Endothelial cell of umbilical vein (primary cell): ENCODE measurements at regions not wholly inside any gene's neighbourhood (a gene's known extent, or its start where the extent isn't known, plus 50 kb on each side); places are given as distances from the start of the nearest gene placed in this dataset.

Experiments used
- BruUV-seq: library from RNA; stranded (reverse); fragments of 400-500 nt; replicated peaks from 2 replicates; lab custom pipeline; 2021; lab: Mats Ljungman, UMichigan
- CTCF ChIA-PET: fragments of 300-600, 350-600 bp; sonication (Branson Sonifier 250); formaldehyde crosslinking; loops from one replicate; lab custom pipeline; 2021; ENCODE audit warnings: antibody characterized with exemption, inconsistent platforms; lab: Charles Lee
- POLR2A ChIA-PET: fragments of 300-600, 350-600 bp; sonication (Branson Sonifier 250); formaldehyde crosslinking; loops from one replicate; lab custom pipeline; 2021; ENCODE audit warnings: antibody characterized with exemption, inconsistent platforms; lab: Charles Lee
- DNase-seq: peaks from one replicate; pipeline ENCODE4 v3.0.0-alpha.2; 2011; ENCODE audit warnings: low read depth, low spot score
- FAIRE-seq: peaks from 2 replicates; lab custom pipeline; 2011; peaks lifted over from hg19 to GRCh38; lab: Jason Lieb, UNC
- H2AFZ ChIP-seq: 2 replicates; pipeline ENCODE4 v1.6.0; 2012; ENCODE audit warnings: low read depth, low read length, control low read depth, inconsistent platforms
- H3K27ac ChIP-seq: 2 replicates; pipeline ENCODE4 v1.5.1; 2011; ENCODE audit warnings: low read depth, mild to moderate bottlenecking, control low read depth, low read length, moderate library complexity; ENCODE audit not compliant: insufficient read depth
- H3K27me3 ChIP-seq, 2 experiments: 2 replicates each; pipeline versions ENCODE4 v1.6.0 to v1.6.1; 2011; ENCODE audit warnings: low read length in 2 of 2, mixed read lengths in 1 of 2; ENCODE audit not compliant: control insufficient read depth in 2 of 2, insufficient read depth in 2 of 2
- H3K36me3 ChIP-seq, 2 experiments: 2 replicates in 1 of 2; 3 replicates in 1 of 2; pipeline ENCODE4 v1.5.1; 2011; ENCODE audit warnings: low read length in 2 of 2, mild to moderate bottlenecking in 1 of 2, moderate library complexity in 1 of 2; ENCODE audit not compliant: control insufficient read depth in 2 of 2, insufficient read depth in 2 of 2; ENCODE audit errors: extremely low read depth in 1 of 2
- H3K4me1 ChIP-seq: 3 replicates; pipeline ENCODE4 v1.5.1; 2011; ENCODE audit warnings: mild to moderate bottlenecking, low read length; ENCODE audit not compliant: control insufficient read depth, insufficient read depth; ENCODE audit errors: extremely low read depth
- H3K4me2 ChIP-seq: 2 replicates; pipeline ENCODE4 v1.6.1; 2011; ENCODE audit warnings: low read length, control low read depth, mixed read lengths; ENCODE audit not compliant: insufficient read depth
- H3K4me3 ChIP-seq, 3 experiments: fragments of 200-600 bp in 1 of 3; sonication (generic), shearing (Covaris generic) in 1 of 3; replicated peaks in 1 of 3; 2 replicates each; pipeline ENCODE4 v1.5.1; 2011 to 2016; ENCODE audit warnings: control low read depth in 3 of 3, low read length in 3 of 3, mild to moderate bottlenecking in 2 of 3, inconsistent platforms in 1 of 3, low read depth in 1 of 3, moderate library complexity in 1 of 3; ENCODE audit not compliant: insufficient read depth in 1 of 3
- H3K79me2 ChIP-seq: 2 replicates; pipeline ENCODE4 v1.6.0; 2012; ENCODE audit warnings: low read length, inconsistent platforms; ENCODE audit not compliant: control insufficient read depth, insufficient read depth
- H3K9ac ChIP-seq: replicated peaks from 2 replicates; pipeline ENCODE3; 2011; ENCODE audit warnings: low read length, control low read depth; ENCODE audit not compliant: insufficient read depth; ENCODE audit errors: extremely low read depth
- H3K9me1 ChIP-seq: replicated peaks from 3 replicates; pipeline ENCODE4 v1.6.0; 2011; ENCODE audit warnings: mild to moderate bottlenecking, low read length; ENCODE audit not compliant: control insufficient read depth, insufficient read depth; ENCODE audit errors: extremely low read depth
- H3K9me3 ChIP-seq: replicated peaks from 2 replicates; pipeline ENCODE4 v1.5.1; 2012; ENCODE audit warnings: low read length, inconsistent platforms; ENCODE audit not compliant: control insufficient read depth, insufficient read depth
- H4K20me1 ChIP-seq: replicated peaks from 2 replicates; pipeline ENCODE3; 2011; ENCODE audit warnings: mild to moderate bottlenecking, low read length; ENCODE audit not compliant: control insufficient read depth, insufficient read depth; ENCODE audit errors: extremely low read depth
- FOS ChIP-seq: IDR thresholded peaks from 2 replicates; pipeline ENCODE4 v1.6.1; 2011; ENCODE audit warnings: mild to moderate bottlenecking, low read length, moderate library complexity, borderline replicate concordance; ENCODE audit not compliant: insufficient read depth
- JUN ChIP-seq: IDR thresholded peaks from 2 replicates; pipeline ENCODE4 v1.6.1; 2011; ENCODE audit warnings: borderline replicate concordance, low read depth; ENCODE audit not compliant: insufficient read length, insufficient read depth
- POLR2A ChIP-seq: IDR thresholded peaks from 2 replicates; pipeline ENCODE4 v1.6.1; 2012; ENCODE audit warnings: low read depth, mild to moderate bottlenecking, control low read depth, low read length
- POLR2AphosphoS5 ChIP-seq: IDR thresholded peaks from 2 replicates; pipeline ENCODE4 v1.6.1; 2012; ENCODE audit warnings: low read depth, mild to moderate bottlenecking, control low read depth, low read length, moderate library complexity; ENCODE audit not compliant: insufficient read depth
- dilution Hi-C: fragments of 300-500 bp; cut with MboI; formaldehyde crosslinking; loops from one replicate; pipeline ENCODE4 v1.15.0; 2019; ENCODE audit warnings: low sequenced_read_pairs; ENCODE audit not compliant: extremely low pct_ligation_motif_present
- intact Hi-C: fragments of 100-400 bp; cut with micrococcal nuclease; formaldehyde crosslinking; loops from one replicate; pipeline ENCODE4 v1.10.0; 2022
- TF ChIP-seq, protein P1 (sequence below): IDR thresholded peaks from 2 replicates; pipeline ENCODE4 v1.6.1; 2011; ENCODE audit not compliant: insufficient read depth, insufficient read length
- TF ChIP-seq, protein P2 (sequence below), 2 donors: IDR thresholded peaks; 1 replicate in 1 of 2; 2 replicates in 1 of 2; pipeline ENCODE4 v1.5.1; 2011; ENCODE audit warnings: low read length in 2 of 2, mild to moderate bottlenecking in 2 of 2, moderate library complexity in 2 of 2, control low read depth in 1 of 2, inconsistent platforms in 1 of 2, low read depth in 1 of 2; ENCODE audit not compliant: insufficient read depth in 1 of 2; ENCODE audit errors: extremely low read depth in 1 of 2

DNA sequence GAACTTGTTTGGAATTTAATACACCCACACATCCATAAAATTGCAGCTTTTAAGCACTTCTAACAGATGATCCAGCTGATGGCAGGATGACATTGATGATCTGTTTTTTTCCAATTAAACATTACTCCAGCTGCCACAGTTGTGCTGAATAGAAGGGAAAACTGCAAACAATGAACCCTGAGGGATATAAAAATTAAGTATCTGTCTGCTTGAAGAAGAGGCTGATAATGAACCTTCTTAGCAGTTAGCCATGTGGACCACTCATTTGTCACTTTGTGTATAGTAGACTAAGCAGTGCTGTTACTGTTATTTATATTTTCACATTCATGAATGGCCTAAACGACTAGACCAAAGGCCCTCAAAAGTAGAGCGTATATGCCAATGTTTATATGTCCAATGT, 1201.0 kb upstream of the LRRTM1 start:
- Histone ChIP-seq H3K4me1 (no peaks in the 10 kb centered on the region), H3K4me2 (no peak overlapping the region), H4K20me1 (no peaks in the 10 kb centered on the region), H3K4me3 (no peak overlapping the region), H3K79me2 (no peaks in the 10 kb centered on the region), H3K9me3 (peaks cover 2% of the 10 kb centered on the region), H3K9me1 (no peaks in the 10 kb centered on the region), H3K36me3 (no peaks in the 10 kb centered on the region), H2AFZ (no peak overlapping the region), H3K27me3 (no peaks in the 10 kb centered on the region), H3K27ac (no peak overlapping the region), H3K9ac (no peak overlapping the region)
- dilution Hi-C loops (no loop called here), intact Hi-C loops (no loop called here)
- DNase-seq (no peak), FAIRE-seq (no peak)
- CTCF ChIA-PET: no interaction called here
- BruUV-seq: no TSS peak
- POLR2A ChIA-PET: no interaction called here
- TF ChIP-seq, protein P1, sequence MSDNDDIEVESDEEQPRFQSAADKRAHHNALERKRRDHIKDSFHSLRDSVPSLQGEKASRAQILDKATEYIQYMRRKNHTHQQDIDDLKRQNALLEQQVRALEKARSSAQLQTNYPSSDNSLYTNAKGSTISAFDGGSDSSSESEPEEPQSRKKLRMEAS: no peak
- TF ChIP-seq, protein P2, sequence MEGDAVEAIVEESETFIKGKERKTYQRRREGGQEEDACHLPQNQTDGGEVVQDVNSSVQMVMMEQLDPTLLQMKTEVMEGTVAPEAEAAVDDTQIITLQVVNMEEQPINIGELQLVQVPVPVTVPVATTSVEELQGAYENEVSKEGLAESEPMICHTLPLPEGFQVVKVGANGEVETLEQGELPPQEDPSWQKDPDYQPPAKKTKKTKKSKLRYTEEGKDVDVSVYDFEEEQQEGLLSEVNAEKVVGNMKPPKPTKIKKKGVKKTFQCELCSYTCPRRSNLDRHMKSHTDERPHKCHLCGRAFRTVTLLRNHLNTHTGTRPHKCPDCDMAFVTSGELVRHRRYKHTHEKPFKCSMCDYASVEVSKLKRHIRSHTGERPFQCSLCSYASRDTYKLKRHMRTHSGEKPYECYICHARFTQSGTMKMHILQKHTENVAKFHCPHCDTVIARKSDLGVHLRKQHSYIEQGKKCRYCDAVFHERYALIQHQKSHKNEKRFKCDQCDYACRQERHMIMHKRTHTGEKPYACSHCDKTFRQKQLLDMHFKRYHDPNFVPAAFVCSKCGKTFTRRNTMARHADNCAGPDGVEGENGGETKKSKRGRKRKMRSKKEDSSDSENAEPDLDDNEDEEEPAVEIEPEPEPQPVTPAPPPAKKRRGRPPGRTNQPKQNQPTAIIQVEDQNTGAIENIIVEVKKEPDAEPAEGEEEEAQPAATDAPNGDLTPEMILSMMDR (IDR thresholded peaks at IDR 0.05; ENCODE audit: extremely low read depth in 1 of 2, insufficient read depth in 1 of 2, low read depth in 1 of 2, low read length in 2 of 2): no peak
- TF ChIP-seq FOS: no peak
- TF ChIP-seq POLR2A: no peak
- TF ChIP-seq POLR2AphosphoS5: no peak

DNA sequence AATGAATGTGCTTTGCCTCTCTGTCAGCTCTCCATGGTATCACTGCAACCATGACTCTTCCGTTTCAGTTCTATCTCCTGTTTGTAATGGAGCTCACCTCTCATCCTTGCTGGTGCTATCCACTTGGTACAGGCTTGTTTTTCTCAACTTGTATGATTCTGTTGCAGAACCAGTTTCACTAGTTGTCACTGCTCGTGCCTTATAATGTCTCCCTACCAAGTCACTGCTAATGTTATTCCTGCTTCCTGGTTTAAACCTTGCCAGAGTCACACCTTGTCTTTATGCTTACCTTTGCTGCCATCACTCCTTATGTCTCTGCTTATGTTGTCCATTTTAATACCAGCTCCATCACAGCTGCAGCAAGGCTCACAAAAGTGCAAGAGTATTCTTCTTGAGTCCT, 1191.0 kb upstream of the LRRTM1 start:
- Histone ChIP-seq H3K4me3 (no peak overlapping the region), H3K9me1 (no peaks in the 10 kb centered on the region), H3K36me3 (no peaks in the 10 kb centered on the region), H3K4me2 (no peak overlapping the region), H3K79me2 (no peaks in the 10 kb centered on the region), H4K20me1 (no peaks in the 10 kb centered on the region), H2AFZ (no peak overlapping the region), H3K27ac (no peak overlapping the region), H3K27me3 (no peaks in the 10 kb centered on the region), H3K9me3 (peaks cover 3% of the 10 kb centered on the region), H3K9ac (no peak overlapping the region), H3K4me1 (no peaks in the 10 kb centered on the region)
- DNase-seq (no peak), FAIRE-seq (no peak)
- intact Hi-C loops: no loop called here
- CTCF ChIA-PET: no interaction called here
- BruUV-seq: no TSS peak
- dilution Hi-C loops: no loop called here
- TF ChIP-seq JUN: no peak
- POLR2A ChIA-PET: no interaction called here
